C4-2B (cell line): ENCODE measurements at regions not wholly inside any gene's neighbourhood (a gene's known extent, or its start where the extent isn't known, plus 50 kb on each side); places are given as distances from the start of the nearest gene placed in this dataset.

Experiments used
- H3K27ac ChIP-seq: fragments of 450-650 bp; 2 replicates; pipeline ENCODE4 v1.5.1; 2017
- CTCF ChIP-seq: fragments of 450-650 bp; conservative IDR thresholded peaks from 2 replicates; pipeline ENCODE4 v1.5.1; 2017; ENCODE audit warnings: mild to moderate bottlenecking
- ZFX ChIP-seq: fragments of 450-650 bp; IDR thresholded peaks from 2 replicates; pipeline ENCODE4 v1.6.1; 2017

GRCh38 chr1:219801156-219801820, 127.1 kb downstream of the SLC30A10 start:
- TF ChIP-seq CTCF (no peak), ZFX (no peak)
- no peak overlapping the region for H3K27ac ChIP-seq

DNA sequence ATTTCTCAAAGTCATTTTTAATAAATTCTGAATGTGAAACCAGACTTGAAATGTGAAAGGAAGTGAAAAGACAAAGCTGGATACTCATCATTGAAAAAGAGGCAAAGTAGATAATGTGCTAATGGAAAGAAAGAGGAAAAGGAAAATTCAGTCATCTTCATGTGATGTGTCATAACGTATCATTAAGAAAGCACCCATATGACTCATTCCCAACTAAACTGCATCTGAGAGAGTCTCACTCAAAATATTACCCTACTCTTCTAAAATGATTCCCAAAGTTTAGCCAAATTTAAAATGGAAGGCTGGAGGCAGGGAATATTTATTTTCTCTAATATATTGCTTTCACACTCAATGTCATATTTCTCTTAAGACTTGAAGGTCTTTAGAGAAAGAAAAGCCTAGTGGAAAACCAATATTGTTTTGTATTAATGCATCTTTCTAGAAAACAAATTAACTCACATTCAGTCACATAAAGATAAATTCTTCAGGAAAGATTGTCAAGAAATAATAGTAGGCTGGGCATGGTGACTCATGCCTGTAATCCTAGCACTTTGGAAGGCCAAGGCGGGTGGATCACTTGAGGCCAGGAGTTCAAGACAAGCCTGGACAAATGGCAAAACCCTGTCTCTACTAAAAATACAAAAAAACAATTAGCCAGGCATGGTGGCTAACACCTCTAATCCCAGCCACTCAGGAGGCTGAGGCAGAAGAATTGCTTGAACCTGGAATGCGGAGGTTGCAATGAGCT, 129.9 kb downstream of the SLC30A10 start:
- TF ChIP-seq CTCF = no peak
- TF ChIP-seq ZFX = no peak
- no peak overlapping the region for H3K27ac ChIP-seq

GRCh38 chr1:219797683-219798082, 130.7 kb downstream of the SLC30A10 start:
- TF ChIP-seq CTCF (no peak), ZFX (no peak)
- no peak overlapping the region for H3K27ac ChIP-seq

DNA sequence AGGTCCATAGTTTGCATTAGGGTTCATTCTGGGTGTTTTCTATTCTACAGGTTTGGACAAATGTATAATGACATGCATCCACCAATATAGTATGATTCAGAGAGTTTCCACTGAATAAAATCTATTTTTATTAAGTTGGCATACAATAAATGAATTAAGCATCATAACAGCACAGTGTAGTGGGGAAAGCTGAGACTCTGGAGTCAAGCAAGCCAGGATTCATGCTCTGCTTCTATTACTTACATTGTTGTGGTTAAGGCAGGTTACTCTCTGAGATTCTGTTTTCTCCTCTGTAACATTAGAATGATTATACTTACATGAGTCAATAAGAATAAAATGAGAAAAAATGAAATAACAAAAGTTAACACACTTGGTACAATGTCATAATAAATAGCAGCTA, 131.3 kb downstream of the SLC30A10 start:
- H3K27ac ChIP-seq = no peak overlapping the region
- TF ChIP-seq CTCF (no peak), ZFX (no peak)

DNA sequence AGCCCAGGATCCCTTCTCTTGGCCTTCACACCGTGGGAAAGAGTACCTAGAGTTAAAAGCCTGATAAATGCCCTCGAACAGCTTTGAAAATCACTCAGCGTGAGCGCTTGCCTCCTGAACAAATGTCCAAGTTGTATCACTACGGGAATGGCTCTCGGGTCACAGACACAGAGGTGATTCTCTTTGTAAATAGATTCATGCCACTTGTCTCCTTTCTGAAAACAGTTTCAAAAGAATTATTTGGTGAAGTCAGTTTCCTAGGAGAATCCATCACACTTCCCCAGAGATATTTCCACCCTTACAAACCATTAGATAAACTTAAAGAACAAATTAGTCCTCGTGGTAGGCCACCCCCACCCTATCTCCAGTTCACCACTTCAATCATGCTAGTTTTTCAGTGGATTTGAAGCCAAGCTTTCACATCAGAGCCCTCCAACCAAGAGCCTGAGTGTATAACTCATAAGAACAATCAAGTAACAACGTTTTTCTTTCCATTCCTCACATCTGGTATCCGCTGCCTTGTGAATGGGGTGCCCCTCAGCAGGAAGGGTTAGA, 132.9 kb downstream of the SLC30A10 start:
- no peak overlapping the region for H3K27ac ChIP-seq
- TF ChIP-seq ZFX (no peak), CTCF (no peak)

DNA sequence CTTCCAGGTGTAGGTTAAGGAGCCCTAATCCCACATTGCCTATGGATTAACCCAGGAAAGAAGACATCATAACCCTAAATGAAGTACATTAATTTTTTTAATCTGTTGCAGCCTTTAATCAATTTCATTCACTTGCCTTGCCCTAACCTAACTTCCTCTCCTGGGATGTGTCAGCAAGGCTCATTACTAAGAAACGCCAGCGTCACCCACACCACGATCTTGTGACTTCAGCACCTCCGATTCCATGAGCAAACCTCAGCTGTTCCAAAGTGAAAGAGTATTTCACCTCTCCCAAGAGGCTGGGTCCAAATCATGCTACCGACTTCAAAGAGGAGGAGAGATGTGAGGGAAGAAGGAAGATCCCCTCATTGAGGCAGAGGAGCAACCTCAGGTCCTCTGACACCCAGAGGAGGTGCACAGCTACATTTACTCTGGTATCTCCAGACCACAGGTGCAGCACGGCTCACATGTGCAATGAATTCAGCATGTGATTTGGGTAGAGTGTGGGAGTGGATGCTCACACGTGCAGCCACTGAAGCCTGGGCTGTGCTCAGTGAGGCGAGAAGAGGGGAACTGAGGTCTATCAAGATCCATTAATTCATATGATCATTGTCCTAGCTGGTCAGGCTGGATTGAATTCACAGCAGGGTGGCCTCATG, 134.1 kb downstream of the SLC30A10 start:
- TF ChIP-seq CTCF = no peak
- TF ChIP-seq ZFX = no peak
- no peak overlapping the region for H3K27ac ChIP-seq
